Posterior cingulate gyrus (tissue), 11 donors: ENCODE measurements at regions not wholly inside any gene's neighbourhood (a gene's known extent, or its start where the extent isn't known, plus 50 kb on each side); places are given as distances from the start of the nearest gene placed in this dataset.

Experiments used
- DNase-seq, 10 donors: peaks; one replicate each; pipeline versions ENCODE4 v3.0.0 to v3.0.0-alpha.2; 2020 to 2021; ENCODE audit warnings: mixed read lengths in 3 of 10
- intact Hi-C: fragments of 100-400 bp; cut with DNase I; formaldehyde crosslinking; loops from one replicate; pipeline ENCODE4 v1.15.1; 2023

DNA sequence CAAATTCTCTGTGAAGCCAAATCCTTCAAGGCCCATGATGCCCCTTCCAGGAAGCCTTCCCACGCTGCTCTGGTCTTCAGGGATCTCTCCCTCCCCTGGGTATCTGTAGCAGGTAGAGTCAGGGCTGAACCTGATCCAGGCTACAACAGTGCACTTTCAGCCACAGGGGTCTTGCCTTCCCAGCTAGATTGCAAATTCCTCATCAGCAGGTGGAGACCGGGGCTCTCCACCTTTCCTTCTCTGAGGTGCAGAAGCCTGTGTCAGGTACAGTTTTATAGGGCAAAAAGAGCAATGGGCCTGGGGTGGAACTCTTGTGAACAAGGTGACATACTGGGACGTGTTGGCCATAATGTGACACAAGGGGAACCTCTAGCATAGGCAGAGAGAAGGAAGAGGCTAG is 312.9 kb downstream of the MYCN start:
- DNase-seq = no peak
- intact Hi-C loops = no loop called here

DNA sequence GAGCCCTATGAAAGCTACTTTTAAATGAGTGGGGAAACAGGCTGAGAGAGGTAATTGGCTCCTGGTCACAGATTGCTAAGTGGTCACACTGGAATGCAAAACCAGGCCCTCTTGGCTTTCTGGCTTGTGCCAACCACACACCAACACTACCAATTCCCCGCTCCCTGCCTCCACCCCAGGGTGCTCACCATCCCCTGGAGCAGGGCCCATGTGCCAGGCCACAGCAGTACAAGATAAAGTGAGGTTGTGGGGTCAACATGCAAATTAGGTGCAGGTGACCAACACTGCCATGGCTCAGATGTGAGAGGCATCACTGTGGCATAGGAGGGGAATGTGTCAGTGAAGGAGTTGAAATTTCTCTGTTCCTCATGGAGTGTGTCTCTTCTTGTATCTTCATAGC is 312.5 kb downstream of the MYCN start:
- intact Hi-C loops = no loop called here

DNA sequence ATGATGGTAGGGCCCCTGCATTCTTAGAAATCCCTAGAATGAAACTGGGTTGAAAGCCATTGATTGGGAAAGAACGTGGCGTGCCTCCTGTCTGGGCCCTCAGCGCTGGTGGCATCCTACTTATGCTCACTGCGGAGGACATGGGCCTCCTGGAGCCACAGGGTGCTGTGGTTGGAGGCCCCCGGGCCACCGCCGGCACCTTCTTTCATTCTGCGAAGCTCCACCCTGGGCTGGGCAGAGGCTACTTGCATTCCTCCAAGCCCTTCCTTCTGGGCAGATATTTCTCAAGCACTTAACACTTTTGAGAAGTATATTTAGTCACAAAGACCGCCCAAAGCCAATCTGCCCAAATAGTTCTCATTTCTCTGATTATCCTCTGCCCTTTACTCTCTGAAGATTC is 311.9 kb downstream of the MYCN start:
- intact Hi-C loops = no loop called here
- no peak for DNase-seq

More for the DNA sequence above, 312.5 kb downstream of the MYCN start:
- no peak for DNase-seq

DNA sequence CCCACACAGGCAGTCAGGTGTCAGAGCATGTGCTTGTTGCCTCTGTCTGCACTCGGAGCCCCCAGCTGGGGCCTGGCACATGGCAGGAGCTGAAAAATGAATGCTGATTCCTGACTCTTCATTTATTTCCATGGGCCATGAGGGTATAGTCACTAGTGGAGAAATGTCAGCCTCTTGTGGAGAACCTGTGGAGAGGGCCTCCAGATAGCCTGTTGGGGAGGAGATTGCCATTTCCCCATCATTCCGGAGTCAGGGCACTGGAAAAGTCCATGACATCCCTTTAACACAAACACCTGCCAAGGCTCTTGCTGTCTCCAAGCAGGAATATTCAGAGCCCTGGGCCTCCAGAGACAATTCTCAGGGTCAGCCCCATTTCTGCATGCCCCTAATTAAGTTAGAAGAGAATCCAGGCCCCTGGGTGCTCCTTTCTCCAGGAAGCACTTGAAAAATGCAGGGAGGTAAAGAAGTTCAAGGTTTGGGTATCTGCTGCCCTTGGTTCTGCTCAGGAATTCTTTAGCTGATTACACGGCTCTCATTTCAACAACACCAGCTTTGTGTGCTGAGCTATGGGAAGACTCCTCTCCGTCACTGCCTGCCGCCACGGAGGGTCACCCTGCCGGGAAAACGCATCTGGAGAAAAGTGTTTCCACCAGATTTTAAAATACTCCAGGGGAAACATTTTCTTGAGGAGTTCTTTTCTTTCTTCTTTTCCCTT is 311.3 kb downstream of the MYCN start:
- DNase-seq = no peak
- intact Hi-C loops = no loop called here

DNA sequence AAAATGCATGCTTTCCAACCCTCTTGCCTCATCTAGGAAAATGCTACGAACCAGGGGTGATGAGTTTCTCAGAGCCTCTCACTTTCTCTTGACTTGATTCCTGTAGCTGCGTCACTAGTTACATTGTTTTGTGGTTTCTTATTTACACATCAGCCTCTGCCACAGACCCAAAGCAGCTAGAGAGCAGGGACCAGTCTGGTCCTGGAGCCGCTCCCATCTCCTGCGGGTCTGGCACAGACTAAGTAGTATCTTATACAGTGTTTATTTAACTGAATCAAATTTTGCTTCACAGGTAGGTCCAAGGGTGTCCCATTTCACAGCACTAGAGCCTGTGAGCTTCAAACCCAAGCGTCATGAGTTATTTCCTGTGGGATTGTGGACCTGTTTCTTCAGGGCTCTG is 310.5 kb downstream of the MYCN start:
- intact Hi-C loops = no loop called here
- DNase-seq = no peak

DNA sequence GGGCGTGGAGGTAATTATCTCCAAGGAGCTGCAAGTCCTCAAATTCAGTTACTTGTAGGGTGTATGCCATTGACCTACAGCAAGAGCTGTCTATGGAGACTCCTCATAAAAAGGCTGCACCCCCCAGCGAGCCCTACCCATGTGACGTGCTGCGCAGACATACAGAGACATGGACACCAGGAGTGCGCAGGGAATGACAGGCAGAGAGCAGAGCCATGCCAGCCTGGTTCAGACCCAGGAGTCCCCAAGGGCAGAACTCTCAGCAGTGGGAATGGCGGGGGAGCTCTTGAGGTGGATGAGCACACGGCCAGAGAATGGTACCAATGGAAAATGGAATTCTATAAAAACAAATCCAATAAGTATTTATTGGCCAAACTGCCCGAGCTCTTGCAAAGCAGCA is 310.1 kb downstream of the MYCN start:
- DNase-seq = no peak
- intact Hi-C loops = no loop called here

DNA sequence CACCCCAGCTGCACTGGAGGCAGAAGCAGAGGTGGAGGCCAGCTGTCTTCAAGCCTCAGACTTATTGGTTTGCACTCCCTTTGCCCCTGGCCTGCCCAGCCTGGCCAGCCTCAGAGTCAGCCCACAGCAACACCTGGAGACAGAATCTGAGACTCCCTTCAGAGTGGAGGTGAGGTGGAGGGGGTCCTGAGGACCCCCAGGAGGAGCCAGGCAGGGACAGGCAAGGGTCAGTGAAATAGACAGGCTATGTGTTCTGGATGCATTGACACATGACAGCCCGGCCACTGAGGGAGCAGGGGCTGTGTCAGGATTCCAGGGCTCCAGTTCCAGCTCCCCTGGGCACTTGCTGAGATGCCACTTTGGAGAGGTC is 309.7 kb downstream of the MYCN start:
- no peak for DNase-seq
- intact Hi-C loops = no loop called here

DNA sequence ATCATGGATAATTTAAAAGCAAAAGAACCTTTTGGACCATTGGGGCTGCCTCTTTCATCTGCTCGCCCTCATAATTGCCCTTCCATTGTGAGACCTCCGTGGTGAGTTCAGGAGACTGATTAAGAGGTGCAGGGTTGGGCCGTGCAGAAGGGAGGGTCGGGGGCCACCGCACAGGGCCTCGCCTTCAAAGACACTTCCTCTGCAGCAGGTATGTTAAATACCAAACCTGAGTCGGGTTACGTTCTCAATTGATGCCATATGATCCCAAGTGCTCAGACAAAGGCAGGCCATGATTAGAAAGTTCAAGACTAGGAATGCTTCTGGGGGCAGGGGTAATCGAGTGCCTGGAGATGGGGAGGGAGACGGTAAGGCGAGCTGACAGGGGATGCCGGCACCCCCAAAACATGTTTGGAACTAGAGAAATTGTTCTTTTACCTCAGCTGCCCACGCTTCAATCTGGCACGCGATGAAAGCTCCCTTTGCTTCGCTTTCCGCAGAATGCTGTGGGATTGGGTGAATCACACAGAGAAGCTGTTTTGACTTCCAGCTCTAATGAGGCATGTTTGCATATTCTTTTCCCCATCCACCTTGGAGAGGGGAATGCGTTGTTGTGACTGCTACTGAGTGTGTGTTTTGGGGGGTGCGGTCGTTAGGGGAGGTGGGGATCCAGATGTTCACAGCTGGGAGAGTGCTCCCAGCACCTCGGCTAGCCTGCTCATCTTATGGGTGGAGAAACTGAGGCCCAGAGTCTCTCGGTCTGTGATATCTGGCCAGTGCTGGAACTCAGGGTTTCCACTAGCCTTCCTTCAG is 309.1 kb downstream of the MYCN start:
- DNase-seq = no peak
- intact Hi-C loops = no loop called here

DNA sequence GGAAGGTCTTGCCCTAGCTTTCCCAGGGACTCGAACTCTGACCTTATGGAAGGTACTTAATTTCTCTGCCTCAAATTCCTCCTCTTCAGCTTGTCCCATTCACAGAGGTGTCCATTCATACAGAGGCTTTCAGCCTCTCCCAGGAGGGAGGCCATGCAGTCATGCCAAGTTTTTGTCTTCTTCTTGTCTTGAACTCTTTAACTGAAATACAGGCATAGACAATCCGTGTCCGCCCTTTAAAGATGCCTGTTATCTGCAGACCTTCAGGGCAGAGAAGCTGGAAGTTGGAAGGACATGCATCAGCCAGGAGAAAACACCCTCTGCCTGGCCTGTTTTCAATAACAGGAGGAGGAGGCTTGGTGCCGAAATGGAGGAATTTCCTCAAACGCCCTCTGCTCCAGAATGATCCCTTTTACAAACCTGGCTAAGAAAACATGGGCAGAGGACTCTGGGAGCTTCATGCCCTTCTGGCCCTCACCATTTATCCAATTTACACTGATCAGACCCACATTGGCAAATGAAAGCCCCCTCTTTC is 308.3 kb downstream of the MYCN start:
- intact Hi-C loops = no loop called here
- no peak for DNase-seq

DNA sequence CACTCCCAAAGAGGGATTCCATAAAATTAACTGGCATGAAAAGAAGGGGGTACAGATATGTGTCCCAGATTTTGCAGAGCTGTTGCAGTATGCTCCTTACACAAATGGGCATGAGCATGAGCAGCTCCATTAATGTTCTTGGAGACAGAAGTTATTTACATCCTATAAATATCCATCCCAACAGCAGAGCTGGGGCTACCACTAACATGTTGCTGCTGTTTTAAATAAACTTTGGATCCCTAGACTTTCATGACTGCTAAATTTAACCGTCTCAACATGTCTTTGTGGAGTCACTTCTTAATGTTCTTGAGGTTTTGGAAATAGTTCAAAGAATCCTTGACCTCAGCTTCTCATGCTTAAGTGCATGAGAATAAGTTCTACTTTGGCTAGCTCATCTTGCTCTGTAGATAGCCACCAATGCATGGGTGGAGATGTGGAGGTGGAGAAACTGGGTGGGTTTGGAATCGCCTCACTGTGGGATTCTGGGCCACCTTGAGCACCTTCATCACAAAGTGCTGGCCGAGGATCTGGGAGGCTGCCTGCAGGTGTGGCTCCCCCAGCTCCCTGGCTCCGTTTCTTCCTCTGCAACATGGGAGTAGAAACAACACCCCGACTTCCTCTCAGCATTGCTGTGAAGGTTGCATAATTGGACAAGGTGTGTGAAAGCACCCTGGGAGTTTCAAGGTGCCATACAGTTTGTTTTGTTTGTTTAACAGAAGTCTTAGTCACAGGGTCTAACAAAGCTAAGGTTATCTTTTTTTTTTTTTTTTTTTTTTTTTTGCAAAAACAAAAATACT is 307.2 kb downstream of the MYCN start:
- DNase-seq = no peak
- intact Hi-C loops = no loop called here

DNA sequence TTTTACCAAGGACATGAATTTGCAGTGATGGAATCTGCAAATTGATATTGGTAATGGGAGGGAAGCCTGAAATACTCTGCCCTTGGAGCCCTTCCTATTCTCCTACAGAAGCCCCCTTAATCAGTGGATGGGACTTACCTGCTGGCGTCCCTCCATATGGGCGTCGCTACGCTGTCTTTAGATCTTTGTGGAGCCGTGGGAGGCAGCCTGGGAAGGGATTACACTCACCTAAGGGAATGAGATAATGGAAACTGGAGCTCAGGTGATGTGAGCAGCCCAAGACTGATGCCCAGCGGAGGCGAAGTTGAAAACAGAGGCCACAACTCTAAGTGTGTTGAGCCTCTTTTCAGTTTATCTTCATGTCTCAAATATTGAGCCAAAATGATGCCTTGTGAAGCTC is 306.6 kb downstream of the MYCN start:
- DNase-seq = no peak
- intact Hi-C loops = no loop called here

DNA sequence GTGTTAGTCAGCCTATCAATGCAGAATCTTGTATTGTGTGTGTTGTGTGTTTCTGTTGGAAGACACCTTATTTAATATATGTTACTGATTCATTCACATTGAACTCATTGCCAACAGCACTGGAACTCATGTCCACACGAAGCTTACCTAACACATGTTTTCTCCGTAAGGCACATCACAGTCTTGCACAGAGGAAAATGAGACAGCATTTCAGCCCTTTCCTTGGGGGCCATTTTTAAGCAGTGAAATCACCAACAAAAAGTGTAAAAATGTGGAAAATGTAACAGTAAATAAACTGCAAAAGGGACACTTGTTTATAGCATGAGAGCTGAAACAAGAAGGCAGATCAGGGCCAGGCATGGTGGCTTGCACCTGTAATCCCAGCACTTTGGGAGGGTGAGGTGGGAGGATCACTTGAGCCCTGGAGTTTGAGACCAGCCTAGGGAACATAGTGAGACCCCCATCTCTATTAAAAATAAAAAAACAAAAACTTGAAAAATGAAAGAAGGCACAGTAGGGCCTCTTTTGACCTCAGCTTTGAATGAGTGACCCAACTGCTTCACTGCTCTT is 306.0 kb downstream of the MYCN start:
- intact Hi-C loops = no loop called here
- no peak for DNase-seq

DNA sequence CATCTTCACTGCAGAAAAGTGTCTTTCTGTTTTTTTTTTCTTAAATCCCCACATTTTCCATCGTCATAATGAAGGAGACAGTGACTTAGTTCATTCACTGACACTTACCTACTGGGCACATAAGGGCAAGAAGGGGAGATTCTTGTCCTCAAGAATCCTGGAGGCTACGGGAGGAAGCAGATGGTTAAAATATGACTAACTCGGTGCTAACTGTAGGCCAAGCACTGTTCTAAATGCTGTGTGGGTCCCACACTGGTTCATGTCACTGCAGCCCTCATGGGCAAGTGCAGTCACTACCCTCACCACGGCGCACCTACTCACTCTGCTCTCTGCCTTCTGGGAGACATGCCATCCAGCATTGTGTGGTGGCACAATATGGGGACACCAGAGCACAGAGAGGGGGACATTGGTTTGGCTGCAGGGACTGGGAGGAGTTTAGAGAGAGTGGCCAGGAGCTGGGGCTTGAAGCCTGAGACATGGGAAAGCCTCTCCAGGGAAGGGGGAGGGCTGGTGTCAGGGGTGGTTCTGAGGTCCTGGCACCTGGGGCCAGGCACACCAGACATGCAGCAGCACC is 305.2 kb downstream of the MYCN start:
- no peak for DNase-seq
- intact Hi-C loops = no loop called here

DNA sequence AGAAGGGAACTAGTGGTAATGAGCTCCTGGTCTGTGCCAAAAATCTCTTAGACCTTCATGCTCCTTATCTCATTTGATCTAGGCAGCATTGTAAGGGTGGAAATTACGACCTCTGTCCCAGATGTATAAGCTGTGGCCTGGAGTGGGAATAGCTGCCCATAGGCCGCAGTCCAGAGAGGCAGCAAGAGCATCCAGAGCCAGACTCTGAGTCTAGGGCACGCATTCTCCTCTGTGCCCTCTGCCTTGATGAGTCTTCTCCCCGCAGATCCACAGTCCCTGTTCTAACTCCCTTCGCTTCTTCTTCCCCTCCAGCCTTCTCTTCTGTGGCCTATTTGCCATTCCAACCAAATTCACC is 304.6 kb downstream of the MYCN start:
- intact Hi-C loops = no loop called here
- no peak for DNase-seq

DNA sequence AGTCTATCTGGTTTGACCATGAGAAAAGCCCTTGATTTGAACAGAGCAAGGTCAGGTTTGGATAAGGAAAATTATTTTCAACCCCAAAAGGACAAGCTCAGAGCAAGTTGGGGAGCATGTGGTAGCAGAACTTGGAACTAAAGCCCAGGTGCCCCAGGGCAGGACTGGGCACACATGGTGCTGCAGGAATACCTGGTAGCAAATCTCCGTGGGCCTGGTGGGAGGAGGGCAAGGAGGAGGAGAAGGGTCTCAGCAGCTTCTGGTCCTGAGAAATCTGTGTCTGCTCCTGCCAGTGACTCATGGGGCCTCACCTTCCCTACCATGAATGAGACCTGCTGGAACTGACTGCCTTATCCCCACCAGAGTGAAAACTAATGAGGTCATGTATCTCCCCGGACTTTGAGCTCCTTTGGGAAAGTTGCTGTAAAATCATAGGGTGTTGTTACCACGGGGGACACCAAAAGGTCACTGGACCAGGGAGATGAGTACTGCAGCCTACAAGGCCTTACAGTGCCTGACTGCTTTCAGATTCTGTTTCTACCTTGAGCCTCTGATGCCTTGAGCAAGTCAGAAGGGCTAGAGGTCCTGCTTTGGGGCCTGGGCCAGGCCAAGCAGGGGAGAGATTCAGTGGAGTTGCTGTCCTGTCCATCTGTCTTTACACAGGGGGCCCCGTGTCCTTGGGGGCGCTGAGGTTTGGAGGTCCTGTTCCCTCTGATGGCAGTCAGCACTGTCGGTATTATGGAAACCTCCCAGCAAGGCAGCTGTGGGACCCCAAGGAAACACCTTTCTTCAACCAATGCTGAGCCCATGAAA is 304.0 kb downstream of the MYCN start:
- intact Hi-C loops = no loop called here
- no peak for DNase-seq

DNA sequence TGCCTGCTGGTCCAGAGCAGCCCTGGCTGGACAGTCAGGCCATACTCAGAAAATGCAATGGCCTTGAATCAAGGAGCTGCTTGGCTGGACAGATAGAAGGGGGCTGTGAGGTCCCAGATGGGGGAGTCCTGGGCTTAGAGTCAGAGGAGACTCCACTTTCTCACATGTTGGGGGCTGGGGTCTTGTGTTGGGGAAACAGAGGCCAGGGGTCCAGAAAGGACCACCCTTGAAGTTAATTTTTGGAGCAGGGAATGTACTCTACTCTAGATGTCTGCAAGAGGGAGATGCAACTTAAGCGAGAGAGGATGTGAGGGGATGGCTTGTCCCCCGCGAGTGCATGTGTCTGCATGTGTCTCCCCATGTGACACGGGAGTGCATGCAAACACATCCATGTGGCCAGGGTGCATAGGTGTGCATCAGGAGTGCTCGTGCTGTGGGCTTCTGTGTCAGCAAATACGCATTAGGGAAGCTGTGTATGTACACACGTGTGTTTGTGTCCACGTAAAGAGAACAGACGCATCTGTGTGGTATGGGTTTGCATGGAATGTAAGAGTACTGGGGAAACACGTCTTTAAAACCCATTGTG is 303.2 kb downstream of the MYCN start:
- intact Hi-C loops = no loop called here
- no peak for DNase-seq

DNA sequence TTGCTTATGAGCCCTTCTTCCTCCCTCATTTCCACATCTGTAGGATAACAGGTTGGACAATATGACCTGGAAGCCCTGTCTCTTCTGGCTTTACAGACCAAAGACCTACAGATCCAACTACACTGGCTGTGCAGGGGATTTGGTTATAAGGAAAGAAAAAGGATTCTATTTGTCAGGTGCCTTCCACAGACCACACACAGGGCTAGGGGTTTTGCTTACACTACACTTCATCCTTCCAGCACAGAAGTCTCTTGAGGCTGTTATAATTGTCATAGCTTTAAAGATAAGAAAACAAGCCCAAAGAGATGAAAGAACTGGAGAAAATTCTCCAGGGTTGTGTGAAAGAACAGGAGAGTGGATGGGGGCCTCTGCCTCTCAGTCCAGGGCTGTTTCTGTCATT is 302.6 kb downstream of the MYCN start:
- DNase-seq = no peak
- intact Hi-C loops = no loop called here

DNA sequence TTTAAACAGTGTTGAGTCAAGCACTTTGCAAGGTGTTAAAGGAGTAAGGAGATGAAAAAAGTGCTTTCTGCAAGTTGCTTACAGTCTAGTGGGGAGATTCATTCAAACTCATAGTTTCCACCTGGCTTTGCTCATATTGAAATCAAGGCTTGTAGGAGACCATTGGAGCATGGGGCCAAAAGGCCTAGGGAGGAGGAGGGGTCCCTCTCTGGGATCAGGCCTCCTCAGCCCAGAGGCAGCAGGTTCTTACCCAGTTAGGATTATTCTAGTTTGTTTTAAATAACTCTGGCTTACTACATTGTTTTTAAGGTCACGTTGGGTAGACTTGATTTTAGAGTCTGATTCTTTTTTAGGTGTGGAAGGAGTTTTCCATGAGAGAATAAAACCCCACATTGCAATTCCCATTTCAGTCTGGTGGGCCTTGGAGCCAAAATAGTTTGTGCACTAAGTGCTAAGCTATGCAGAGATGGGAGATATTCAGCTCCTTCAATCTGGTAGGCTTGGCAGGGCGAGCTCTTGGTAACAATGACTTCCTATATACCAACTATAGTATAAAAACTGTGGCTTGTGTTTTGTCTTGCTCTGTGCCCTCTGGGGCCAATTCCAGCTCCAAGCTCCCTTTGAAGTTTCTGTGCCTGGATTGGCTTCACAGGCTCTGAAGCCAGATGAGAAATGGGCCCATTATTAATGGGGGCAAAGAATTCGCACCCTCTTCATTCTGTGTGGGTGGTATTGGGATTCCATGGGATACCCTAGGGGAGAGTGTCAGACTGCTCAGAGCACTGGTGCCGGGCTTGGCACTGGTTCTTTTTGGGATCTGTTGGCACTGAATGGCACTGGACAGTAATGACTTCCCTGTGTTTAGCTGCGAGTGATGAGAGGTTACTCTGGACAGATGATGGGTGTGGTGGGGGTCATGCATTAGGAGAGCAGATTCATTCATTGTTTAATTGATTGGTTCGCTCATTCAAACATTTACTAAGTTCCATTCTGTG is 301.1 kb downstream of the MYCN start:
- no peak for DNase-seq
- intact Hi-C loops = no loop called here
